Transverse colon (tissue), 4 donors: ENCODE measurements at regions not wholly inside any gene's neighbourhood (a gene's known extent, or its start where the extent isn't known, plus 50 kb on each side); places are given as distances from the start of the nearest gene placed in this dataset.

Experiments used
- DNase-seq: peaks from one replicate; pipeline ENCODE4 v3.0.0-alpha.2; 2019
- H3K27ac ChIP-seq, 4 donors: fragments of 200-600 bp; sonication (generic); 2 replicates each; pipeline ENCODE4 v1.5.1; 2016 to 2018; ENCODE audit warnings: inconsistent platforms in 4 of 4
- H3K27me3 ChIP-seq: fragments of 200-600 bp; sonication (generic); 2 replicates; pipeline ENCODE4 v1.5.1; 2017; ENCODE audit warnings: inconsistent platforms
- H3K36me3 ChIP-seq, 4 donors: fragments of 200-600 bp; sonication (generic); 2 replicates each; pipeline ENCODE4 v1.5.1; 2017 to 2019; ENCODE audit warnings: inconsistent platforms in 4 of 4
- H3K4me1 ChIP-seq, 4 donors: fragments of 200-600 bp; sonication (generic); 2 replicates each; pipeline ENCODE4 v1.5.1; 2017 to 2020; ENCODE audit warnings: inconsistent platforms in 4 of 4
- H3K4me3 ChIP-seq, 4 donors: fragments of 200-600 bp; sonication (generic); 1 replicate in 1 of 4; 2 replicates in 3 of 4; pipeline versions ENCODE4 v1.5.1 to v1.6.1; 2017 to 2019; ENCODE audit warnings: inconsistent platforms in 4 of 4
- H3K9me3 ChIP-seq, 2 donors: fragments of 200-600 bp; sonication (generic); 2 replicates each; pipeline ENCODE4 v1.5.1; 2017 to 2019; ENCODE audit warnings: inconsistent platforms in 2 of 2
- EP300 ChIP-seq: sonication (generic); formaldehyde crosslinking; IDR thresholded peaks from one replicate; pipeline ENCODE4 v1.6.1; 2017; ENCODE audit warnings: antibody characterized with exemption, low read depth
- POLR2A ChIP-seq: fragments of 450-650 bp; IDR thresholded peaks from one replicate; pipeline ENCODE4 v1.6.1; 2016; ENCODE audit warnings: antibody characterized with exemption, mild to moderate bottlenecking, moderate library complexity
- POLR2AphosphoS5 ChIP-seq, 3 donors: sonication (generic); formaldehyde crosslinking; IDR thresholded peaks; one replicate each; pipeline ENCODE4 v1.6.1; 2016; ENCODE audit warnings: antibody characterized with exemption in 3 of 3
- WGBS, 2 donors: methylation state at CpG; one replicate each; pipeline ENCODE4 v1.1.5; 2018; ENCODE audit warnings: low coverage in 1 of 2; 5-methylcytosine and 5-hydroxymethylcytosine counted together
- in situ Hi-C, 4 donors: fragments of 200-750 bp; cut with MboI; loops; one replicate each; pipeline versions ENCODE4 v1.15.0 to v1.15.1; 2017; ENCODE audit warnings: low sequenced_read_pairs in 3 of 4, low pct_ligation_motif_present in 1 of 4, low pct_unique_long_range_greater_than_20kb in 1 of 4
- intact Hi-C: fragments of 100-400 bp; cut with DNase I; formaldehyde crosslinking; loops from one replicate; pipeline ENCODE4 v1.15.1; 2023; ENCODE audit warnings: low total_unique reads
- TF ChIP-seq, protein P1 (sequence below), 5 experiments: fragments of 200-600 bp in 3 of 5; fragments of 450-650 bp in 2 of 5; sonication (generic) in 3 of 5; IDR thresholded peaks; 1 replicate in 2 of 5; 2 replicates in 3 of 5; pipeline ENCODE4 v1.5.1; 2016 to 2017; ENCODE audit warnings: antibody characterized with exemption in 5 of 5, inconsistent platforms in 3 of 5, mild to moderate bottlenecking in 2 of 5, moderate library complexity in 1 of 5

DNA sequence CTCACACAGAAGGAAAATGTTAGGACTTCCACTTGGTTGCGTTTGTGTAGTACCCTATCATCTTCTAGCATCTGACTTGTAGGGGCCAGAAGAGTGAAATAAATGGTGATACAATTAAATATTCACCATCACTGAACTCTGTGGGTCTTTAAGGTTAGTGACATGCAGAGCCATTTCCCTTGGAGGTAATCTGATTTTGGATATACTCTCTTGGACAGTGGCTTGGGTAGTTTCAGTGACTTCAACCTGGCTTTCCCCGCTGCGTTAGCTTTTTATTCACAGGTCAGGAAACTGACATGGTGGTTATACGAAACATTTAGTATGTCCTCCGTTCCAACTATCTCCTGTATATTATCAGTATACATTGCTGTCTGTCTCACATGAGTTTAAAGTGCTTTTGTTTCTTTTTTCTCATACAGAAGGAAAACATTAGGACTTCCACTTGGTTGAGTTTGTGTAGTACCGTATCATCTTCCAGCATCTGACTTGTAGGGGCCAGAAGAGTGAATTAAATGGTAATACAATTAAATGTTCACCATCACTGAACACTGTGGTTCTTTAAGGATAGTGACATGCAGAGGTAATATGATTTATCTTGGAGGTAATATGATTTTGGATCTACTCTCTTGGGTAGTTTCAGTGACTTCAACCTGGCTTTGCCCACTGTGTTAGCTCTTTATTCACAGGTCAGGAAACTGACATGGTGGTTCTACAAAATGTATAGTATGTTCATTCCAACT is 883.6 kb downstream of the TAF11L14 start:
- H3K27me3 ChIP-seq: no peaks in the 10 kb centered on the region
- in situ Hi-C loops (no loop called here), intact Hi-C loops (no loop called here)
- whole genome bisulfite sequencing, 2 donors: 81 to 88% methylated on average over 6 of the region's 6 CpGs
- no peaks in the 10 kb centered on the region for H3K4me1 ChIP-seq
- H3K9me3 ChIP-seq: no peaks in the 10 kb centered on the region
- no peaks in the 10 kb centered on the region for H3K36me3 ChIP-seq
- no peak overlapping the region for H3K27ac ChIP-seq
- TF ChIP-seq EP300: no peak
- TF ChIP-seq, protein P1, sequence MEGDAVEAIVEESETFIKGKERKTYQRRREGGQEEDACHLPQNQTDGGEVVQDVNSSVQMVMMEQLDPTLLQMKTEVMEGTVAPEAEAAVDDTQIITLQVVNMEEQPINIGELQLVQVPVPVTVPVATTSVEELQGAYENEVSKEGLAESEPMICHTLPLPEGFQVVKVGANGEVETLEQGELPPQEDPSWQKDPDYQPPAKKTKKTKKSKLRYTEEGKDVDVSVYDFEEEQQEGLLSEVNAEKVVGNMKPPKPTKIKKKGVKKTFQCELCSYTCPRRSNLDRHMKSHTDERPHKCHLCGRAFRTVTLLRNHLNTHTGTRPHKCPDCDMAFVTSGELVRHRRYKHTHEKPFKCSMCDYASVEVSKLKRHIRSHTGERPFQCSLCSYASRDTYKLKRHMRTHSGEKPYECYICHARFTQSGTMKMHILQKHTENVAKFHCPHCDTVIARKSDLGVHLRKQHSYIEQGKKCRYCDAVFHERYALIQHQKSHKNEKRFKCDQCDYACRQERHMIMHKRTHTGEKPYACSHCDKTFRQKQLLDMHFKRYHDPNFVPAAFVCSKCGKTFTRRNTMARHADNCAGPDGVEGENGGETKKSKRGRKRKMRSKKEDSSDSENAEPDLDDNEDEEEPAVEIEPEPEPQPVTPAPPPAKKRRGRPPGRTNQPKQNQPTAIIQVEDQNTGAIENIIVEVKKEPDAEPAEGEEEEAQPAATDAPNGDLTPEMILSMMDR (IDR thresholded peaks at IDR 0.05): no peak
- no peak for TF ChIP-seq POLR2A
- no peak for TF ChIP-seq POLR2AphosphoS5 (IDR thresholded peaks at IDR 0.05)
- no peak overlapping the region for H3K4me3 ChIP-seq
- no peak for DNase-seq

DNA sequence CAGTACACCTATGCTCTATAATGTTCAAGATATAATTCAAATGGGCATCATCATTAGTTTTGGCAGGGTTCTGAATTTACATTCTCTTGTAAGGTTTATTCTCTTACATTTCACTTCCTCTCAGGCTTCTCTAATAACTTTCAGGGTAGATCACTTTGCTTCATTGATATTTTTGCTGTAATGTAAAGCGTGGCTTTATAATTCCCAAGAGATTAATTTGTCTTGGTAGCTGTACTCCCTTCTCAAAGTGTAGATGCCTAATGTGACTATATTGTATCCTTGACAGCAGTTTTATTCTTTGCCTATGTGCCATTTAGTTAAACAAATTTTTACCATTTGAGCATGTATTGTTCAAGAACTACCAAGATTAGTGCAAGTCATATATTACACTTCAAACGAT is 889.1 kb downstream of the TAF11L14 start:
- Histone ChIP-seq H3K4me1 (no peaks in the 10 kb centered on the region), H3K36me3 (no peaks in the 10 kb centered on the region), H3K4me3 (no peak overlapping the region), H3K27ac (no peak overlapping the region), H3K9me3 (no peaks in the 10 kb centered on the region), H3K27me3 (no peaks in the 10 kb centered on the region)
- DNase-seq: no peak
- TF ChIP-seq EP300: no peak
- no peak for TF ChIP-seq POLR2A
- intact Hi-C loops: no loop called here
- WGBS, 2 donors: 76 to 80% methylated on average over 2 of the region's 2 CpGs
- in situ Hi-C loops: no loop called here

DNA sequence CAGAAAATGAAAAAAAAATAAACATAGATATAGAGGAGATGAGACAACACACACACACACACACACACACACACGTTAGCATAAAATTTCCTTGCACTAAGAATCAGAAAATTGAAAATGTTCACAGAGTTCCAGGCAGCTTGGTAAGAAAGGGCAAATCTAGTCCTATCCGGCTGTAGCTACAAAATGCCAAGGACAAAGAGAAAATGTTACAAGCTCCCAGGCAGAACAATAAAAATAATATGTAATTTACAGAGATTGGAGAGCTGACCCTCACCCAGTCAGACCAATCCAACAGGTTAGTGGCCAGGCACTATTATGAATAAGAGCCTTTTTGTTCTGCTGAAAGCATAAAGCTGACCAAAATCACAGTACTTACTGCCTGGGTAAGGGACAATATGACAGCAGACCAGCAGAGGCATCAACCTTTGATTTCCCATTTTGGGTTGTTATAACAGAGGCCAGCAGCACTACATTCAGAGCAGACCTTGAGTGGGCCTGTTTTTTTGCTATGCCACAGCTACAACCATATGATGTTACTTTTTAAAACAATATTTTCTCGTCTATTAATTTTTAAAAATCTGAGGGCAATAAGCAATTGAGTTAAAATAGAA is 892.6 kb downstream of the TAF11L14 start:
- TF ChIP-seq POLR2AphosphoS5 (IDR thresholded peaks at IDR 0.05) (no peak), POLR2A (no peak), EP300 (no peak)
- TF ChIP-seq, protein P1 (IDR thresholded peaks at IDR 0.05): no peak
- WGBS, 2 donors: 43 to 71% methylated on average over 2 to 3 of the region's 3 CpGs
- no peak for DNase-seq
- H3K4me1 ChIP-seq: no peaks in the 10 kb centered on the region
- no peaks in the 10 kb centered on the region for H3K27me3 ChIP-seq
- no peaks in the 10 kb centered on the region for H3K9me3 ChIP-seq
- intact Hi-C loops (no loop called here), in situ Hi-C loops (no loop called here)
- H3K4me3 ChIP-seq: no peak overlapping the region
- no peaks in the 10 kb centered on the region for H3K36me3 ChIP-seq
- no peak overlapping the region for H3K27ac ChIP-seq

DNA sequence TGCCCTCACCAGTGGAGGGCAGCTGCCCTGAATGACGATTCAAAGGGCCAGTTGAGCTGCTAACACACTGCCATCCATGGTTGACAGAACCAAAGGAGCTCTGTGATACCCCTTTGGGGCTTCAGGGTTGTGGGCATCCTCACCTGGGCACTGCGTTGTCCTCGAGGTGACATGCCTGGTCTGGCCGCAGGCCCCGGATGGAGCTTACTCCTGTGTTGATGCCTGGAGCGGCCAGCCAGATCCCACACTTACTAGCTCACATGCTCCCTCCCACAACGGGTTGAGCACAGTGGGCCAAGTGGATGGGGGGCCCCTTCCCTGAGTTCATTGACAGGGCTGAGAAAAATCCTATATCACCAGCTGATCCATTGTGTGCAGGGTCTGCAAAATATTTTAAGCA is 898.9 kb downstream of the TAF11L14 start:
- Histone ChIP-seq H3K27ac (no peak overlapping the region), H3K9me3 (no peaks in the 10 kb centered on the region), H3K36me3 (no peaks in the 10 kb centered on the region), H3K27me3 (no peaks in the 10 kb centered on the region), H3K4me1 (no peaks in the 10 kb centered on the region), H3K4me3 (no peak overlapping the region)
- intact Hi-C loops (no loop called here), in situ Hi-C loops (no loop called here)
- 60 to 79% methylated on average over 1 to 6 of the region's 7 CpGs for WGBS, 2 donors
- TF ChIP-seq POLR2A (no peak), POLR2AphosphoS5 (IDR thresholded peaks at IDR 0.05) (no peak), EP300 (no peak)
- TF ChIP-seq, protein P1 (IDR thresholded peaks at IDR 0.05): no peak
- no peak for DNase-seq
